HepG2 (cell line): ENCODE measurements at regions not wholly inside any gene's neighbourhood (a gene's known extent, or its start where the extent isn't known, plus 50 kb on each side); places are given as distances from the start of the nearest gene placed in this dataset.

Source experiments
- ATAC-seq: fragments of 200-7000 bp; cut with Tn5 transposase; 3 replicates; pipeline ENCODE4 v1.9.1; 2020; ENCODE audit warnings: mild to moderate bottlenecking, moderate library complexity
- BruUV-seq: library from RNA; stranded (reverse); fragments of 400-500 nt; replicated peaks from 2 replicates; lab custom pipeline; 2021; lab: Mats Ljungman, UMichigan
- CTCF ChIA-PET: fragments of 300-600 bp; formaldehyde crosslinking; extraction: SDS; loops from one replicate; lab custom pipeline; 2021; ENCODE audit warnings: low total read pairs, inconsistent platforms, low intra/inter-chr PET ratio; lab: Yijun Ruan, JAX
- POLR2A ChIA-PET: fragments of 350-600 bp; sonication (Branson Sonifier 250); formaldehyde crosslinking; loops from one replicate; lab custom pipeline; 2020; ENCODE audit warnings: antibody characterized with exemption, inconsistent platforms; lab: Yijun Ruan, JAX
- DNase-seq: peaks from one replicate; pipeline ENCODE4 v3.0.0-alpha.2; 2015; ENCODE audit warnings: low spot score
- FAIRE-seq: peaks from 3 replicates; lab custom pipeline; 2011; peaks lifted over from hg19 to GRCh38; lab: Jason Lieb, UNC
- H2AFZ ChIP-seq: one replicate; pipeline ENCODE4 v1.6.1; 2011; ENCODE audit warnings: low read length, inconsistent platforms
- H3K27ac ChIP-seq: fragments of 300-600 bp; 3 replicates; pipeline ENCODE4 v1.8.0; 2011; ENCODE audit warnings: mixed run types, mild to moderate bottlenecking, mixed read lengths, low read length, inconsistent platforms; ENCODE audit not compliant: insufficient read depth; ENCODE audit errors: extremely low read length
- H3K27me3 ChIP-seq, 2 experiments: fragments of 200-600 bp in 1 of 2; 2 replicates in 1 of 2; 3 replicates in 1 of 2; pipeline versions ENCODE4 v1.6.0 to v1.8.0; 2011; ENCODE audit warnings: low read length in 2 of 2, mild to moderate bottlenecking in 2 of 2, moderate library complexity in 2 of 2, inconsistent platforms in 1 of 2; ENCODE audit not compliant: insufficient read depth in 2 of 2, control insufficient read depth in 1 of 2
- H3K36me3 ChIP-seq, 2 experiments: fragments of 200-600 bp in 1 of 2; replicated peaks in 1 of 2; 2 replicates in 1 of 2; 3 replicates in 1 of 2; pipeline versions ENCODE4 v1.5.1 to v1.8.0; 2011; ENCODE audit warnings: low read length in 2 of 2, inconsistent platforms in 1 of 2; ENCODE audit not compliant: insufficient read depth in 2 of 2, control insufficient read depth in 1 of 2
- H3K4me1 ChIP-seq: 2 replicates; pipeline ENCODE4 v1.5.1; 2012; ENCODE audit warnings: low read length, inconsistent platforms; ENCODE audit not compliant: insufficient read depth
- H3K4me2 ChIP-seq: 2 replicates; pipeline ENCODE4 v1.6.0; 2011; ENCODE audit warnings: low read depth, low read length, inconsistent platforms
- H3K4me3 ChIP-seq, 3 experiments: fragments of 200-600 bp in 1 of 3; sonication (generic), shearing (Covaris generic) in 1 of 3; replicated peaks in 1 of 3; 2 replicates each; pipeline ENCODE4 v1.5.1; 2011 to 2016; ENCODE audit warnings: low read length in 3 of 3, inconsistent platforms in 2 of 3, low read depth in 2 of 3, mild to moderate bottlenecking in 2 of 3, control low read depth in 1 of 3, mixed read lengths in 1 of 3; ENCODE audit not compliant: insufficient read depth in 1 of 3
- H3K79me2 ChIP-seq: one replicate; pipeline ENCODE4 v1.6.1; 2011; ENCODE audit warnings: low read length, inconsistent platforms; ENCODE audit not compliant: insufficient read depth
- H3K9ac ChIP-seq: 2 replicates; pipeline ENCODE4 v1.6.0; 2011; ENCODE audit warnings: mild to moderate bottlenecking, low read depth, low read length, inconsistent platforms; ENCODE audit not compliant: insufficient read depth
- H3K9me3 ChIP-seq: 2 replicates; pipeline ENCODE4 v1.5.1; 2012; ENCODE audit warnings: mild to moderate bottlenecking, low read length
- H4K20me1 ChIP-seq: 2 replicates; pipeline ENCODE4 v1.6.0; 2011; ENCODE audit warnings: inconsistent platforms, mild to moderate bottlenecking, low read length, moderate library complexity; ENCODE audit not compliant: insufficient read depth
- AFF4 ChIP-seq: sonication (generic); formaldehyde crosslinking; IDR thresholded peaks from 2 replicates; pipeline ENCODE4 v1.4.0; 2020; ENCODE audit warnings: missing genetic modification reagents
- AGO2 ChIP-seq: fragments of 200-400 bp; formaldehyde crosslinking; optimal IDR thresholded peaks from 2 replicates; pipeline ENCODE3; 2017; ENCODE audit warnings: mild to moderate bottlenecking, low read depth, low read length, moderate library complexity
- ARNT2 ChIP-seq: sonication (generic); formaldehyde crosslinking; IDR thresholded peaks from 2 replicates; pipeline ENCODE4 v1.8.0; 2022; ENCODE audit warnings: mild to moderate bottlenecking, low read depth, missing genetic modification reagents, moderate library complexity
- BCL6 ChIP-seq: IDR thresholded peaks from 2 replicates; pipeline ENCODE4 v1.6.1; 2016; ENCODE audit warnings: missing genetic modification reagents, missing compliant biosample characterization
- EZH2 ChIP-seq: conservative IDR thresholded peaks from 2 replicates; pipeline ENCODE4 v1.6.1; 2012; ENCODE audit warnings: mild to moderate bottlenecking, low read depth, low read length, moderate library complexity
- FOXA1 ChIP-seq, 2 experiments: fragments of 450-650 bp in 1 of 2; sonication (generic) in 1 of 2; formaldehyde crosslinking in 1 of 2; IDR thresholded peaks; 2 replicates each; pipeline versions ENCODE4 v1.4.0 to v1.6.1; 2016 to 2020; ENCODE audit warnings: missing genetic modification reagents in 1 of 2
- HMG20B ChIP-seq: conservative IDR thresholded peaks from 2 replicates; pipeline ENCODE4 v1.6.1; 2016; ENCODE audit warnings: missing genetic modification reagents, missing compliant biosample characterization
- HOXA3 ChIP-seq: sonication (generic); formaldehyde crosslinking; IDR thresholded peaks from 2 replicates; pipeline ENCODE4 v1.5.0; 2020; ENCODE audit warnings: missing genetic modification reagents
- MZF1 ChIP-seq: sonication (generic); formaldehyde crosslinking; IDR thresholded peaks from 2 replicates; pipeline ENCODE4 v1.8.1; 2023; ENCODE audit warnings: mild to moderate bottlenecking, missing genetic modification reagents, borderline replicate concordance
- NFKBIZ ChIP-seq: IDR thresholded peaks from 2 replicates; pipeline ENCODE4 v1.6.1; 2018; ENCODE audit warnings: missing genetic modification reagents, missing compliant biosample characterization
- SCMH1 ChIP-seq: sonication (generic); formaldehyde crosslinking; IDR thresholded peaks from 2 replicates; pipeline ENCODE4 v1.9.0; 2021; ENCODE audit warnings: missing genetic modification reagents, mild to moderate bottlenecking, borderline replicate concordance
- SIX4 ChIP-seq: sonication (generic); formaldehyde crosslinking; IDR thresholded peaks from 2 replicates; pipeline ENCODE4 v1.4.0; 2020; ENCODE audit warnings: missing genetic modification reagents
- SPEN ChIP-seq: sonication (generic); formaldehyde crosslinking; IDR thresholded peaks from 2 replicates; pipeline ENCODE4 v1.5.1; 2020; ENCODE audit warnings: low read depth, mild to moderate bottlenecking, missing genetic modification reagents
- TRAFD1 ChIP-seq: sonication (generic); formaldehyde crosslinking; IDR thresholded peaks from 2 replicates; pipeline ENCODE4 v1.5.1; 2020; ENCODE audit warnings: missing genetic modification reagents, mild to moderate bottlenecking, borderline replicate concordance
- ZNF180 ChIP-seq: sonication (generic); formaldehyde crosslinking; IDR thresholded peaks from 2 replicates; pipeline ENCODE4 v1.4.0; 2020; ENCODE audit warnings: low read depth, missing genetic modification reagents, borderline replicate concordance
- ZNF253 ChIP-seq: sonication (generic); formaldehyde crosslinking; IDR thresholded peaks from 2 replicates; pipeline ENCODE4 v1.8.0; 2022; ENCODE audit warnings: mild to moderate bottlenecking, missing genetic modification reagents, borderline replicate concordance
- ZNF557 ChIP-seq: sonication (generic); formaldehyde crosslinking; IDR thresholded peaks from 2 replicates; pipeline ENCODE4 v1.4.0; 2020; ENCODE audit warnings: missing genetic modification reagents
- WGBS: methylation state at CpG from one replicate; pipeline ENCODE4 v1.1.6; 2017; ENCODE audit warnings: low lambda C conversion rate; 5-methylcytosine and 5-hydroxymethylcytosine counted together
- in situ Hi-C: cut with HindIII; loops from 2 replicates; pipeline ENCODE4 v1.10.0; 2017; ENCODE audit warnings: low pct_unique_long_range_greater_than_20kb; ENCODE audit not compliant: extremely low pct_ligation_motif_present
- intact Hi-C: fragments of 100-400 bp; cut with micrococcal nuclease; formaldehyde crosslinking; loops from one replicate; pipeline ENCODE4 v1.10.0; 2022; ENCODE audit not compliant: unreplicated experiment

- POLR2A ChIA-PET: no interaction called here
- no peaks in the 10 kb centered on the region for H3K79me2 ChIP-seq
- WGBS: 0% methylated on average over 1 of the region's 1 CpG
- no peaks in the 10 kb centered on the region for H3K27me3 ChIP-seq
- no peaks in the 10 kb centered on the region for H3K36me3 ChIP-seq
- no peak overlapping the region for H3K4me2 ChIP-seq
- no peaks in the 10 kb centered on the region for H4K20me1 ChIP-seq
- no peak overlapping the region for H3K27ac ChIP-seq
- no peak overlapping the region for H3K9ac ChIP-seq
- no peak overlapping the region for H3K4me3 ChIP-seq
- no peak for DNase-seq
- no peaks in the 10 kb centered on the region for H3K4me1 ChIP-seq
- no peaks in the 10 kb centered on the region for H3K9me3 ChIP-seq
- in situ Hi-C loops: no loop called here
- TF ChIP-seq SIX4 (CRISPR knock-in tag) (no peak), HOXA3 (no peak), BCL6 (no peak), TRAFD1 (CRISPR knock-in tag) (no peak), EZH2 (no peak), AFF4 (CRISPR knock-in tag) (no peak), AGO2 (no peak), SPEN (CRISPR knock-in tag) (no peak), NFKBIZ (no peak), ARNT2 (CRISPR knock-in tag) (no peak), HMG20B (no peak), MZF1 (CRISPR knock-in tag) (no peak), ZNF180 (CRISPR knock-in tag) (no peak), SCMH1 (CRISPR knock-in tag) (no peak), ZNF557 (no peak), FOXA1 (IDR thresholded peaks at IDR 0.05) (no peak), FOXA1 (CRISPR knock-in tag; IDR thresholded peaks at IDR 0.05) (no peak), ZNF253 (CRISPR knock-in tag) (no peak)
- TF ChIP-seq, all 625 proteins: peak for 0
- CTCF ChIA-PET: no interaction called here
- no peak overlapping the region for H2AFZ ChIP-seq
- BruUV-seq: no TSS peak
- FAIRE-seq (no peak), ATAC-seq (no peak)
- intact Hi-C loops: no loop called here
These were observed 213.6 kb upstream of the ESRRG start for GRCh38 chr1:216936779-216937178.
